Osteocyte (in vitro differentiated cells): ENCODE measurements at regions not wholly inside any gene's neighbourhood (a gene's known extent, or its start where the extent isn't known, plus 50 kb on each side); places are given as distances from the start of the nearest gene placed in this dataset.

Experiments
- DNase-seq: peaks from one replicate; pipeline ENCODE4 v3.0.0; 2021; ENCODE audit warnings: mixed read lengths; ENCODE audit not compliant: unreplicated experiment; ENCODE audit errors: extremely low spot score
- H3K27ac Mint-ChIP-seq: one replicate; pipeline ENCODE4 v1.8.0; 2021; ENCODE audit warnings: mild to moderate bottlenecking, mixed read lengths; ENCODE audit not compliant: unreplicated experiment
- H3K27me3 Mint-ChIP-seq: one replicate; pipeline ENCODE4 v1.8.0; 2021; ENCODE audit warnings: mixed read lengths; ENCODE audit not compliant: unreplicated experiment
- H3K36me3 Mint-ChIP-seq: one replicate; pipeline ENCODE4 v1.8.0; 2021; ENCODE audit warnings: mixed read lengths; ENCODE audit not compliant: unreplicated experiment
- H3K4me1 Mint-ChIP-seq: one replicate; pipeline ENCODE4 v1.8.0; 2021; ENCODE audit warnings: mixed read lengths; ENCODE audit not compliant: unreplicated experiment
- H3K4me3 Mint-ChIP-seq: one replicate; pipeline ENCODE4 v1.8.0; 2021; ENCODE audit warnings: mild to moderate bottlenecking, moderate library complexity, mixed read lengths; ENCODE audit not compliant: unreplicated experiment
- H3K9me3 Mint-ChIP-seq: one replicate; pipeline ENCODE4 v1.8.0; 2021; ENCODE audit warnings: mixed read lengths; ENCODE audit not compliant: unreplicated experiment
- TF ChIP-seq, protein P1 (sequence below): fragments of 200-600 bp; sonication (generic); IDR thresholded peaks from 2 replicates; pipeline ENCODE4 v1.5.0; 2021; ENCODE audit warnings: antibody characterized with exemption, mild to moderate bottlenecking, moderate library complexity

DNA sequence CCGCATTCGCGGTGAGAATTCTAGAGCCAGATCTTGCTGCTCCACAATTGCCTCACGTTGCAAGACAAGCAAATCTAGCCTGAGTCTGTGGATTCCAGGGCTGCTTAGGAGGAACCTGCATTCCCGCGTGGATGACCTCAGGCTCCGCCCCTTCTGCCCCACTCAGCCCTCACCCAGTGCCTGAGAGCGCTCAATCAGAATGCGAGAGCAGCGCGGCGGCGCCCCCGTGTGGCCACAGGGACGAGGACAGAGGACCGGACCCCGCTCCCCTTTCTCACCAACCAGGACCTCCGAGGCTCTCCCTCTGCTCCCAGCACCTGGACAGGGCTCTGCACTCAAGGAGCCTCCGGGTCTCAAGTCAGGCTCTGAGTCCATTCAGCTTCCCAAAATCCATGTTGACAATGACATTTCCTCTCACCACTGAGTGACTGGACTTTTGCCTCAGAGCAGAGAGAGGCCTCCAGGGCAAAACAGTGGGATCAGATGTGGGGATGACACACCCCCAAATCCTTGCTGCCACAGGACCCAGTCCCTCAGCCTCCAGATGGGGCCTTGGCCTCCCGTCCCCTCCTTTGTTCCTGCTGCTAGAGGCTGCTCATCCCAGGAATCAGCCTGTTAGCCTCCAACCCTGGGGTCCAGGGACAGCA, 52.0 kb downstream of the RPP21 start:
- no peaks in the 10 kb centered on the region for H3K4me1 Mint-ChIP-seq
- H3K36me3 Mint-ChIP-seq: no peaks in the 10 kb centered on the region
- DNase-seq: peak; percentile 93
- H3K9me3 Mint-ChIP-seq: no peaks in the 10 kb centered on the region
- no peak overlapping the region for H3K27ac Mint-ChIP-seq
- TF ChIP-seq, protein P1, sequence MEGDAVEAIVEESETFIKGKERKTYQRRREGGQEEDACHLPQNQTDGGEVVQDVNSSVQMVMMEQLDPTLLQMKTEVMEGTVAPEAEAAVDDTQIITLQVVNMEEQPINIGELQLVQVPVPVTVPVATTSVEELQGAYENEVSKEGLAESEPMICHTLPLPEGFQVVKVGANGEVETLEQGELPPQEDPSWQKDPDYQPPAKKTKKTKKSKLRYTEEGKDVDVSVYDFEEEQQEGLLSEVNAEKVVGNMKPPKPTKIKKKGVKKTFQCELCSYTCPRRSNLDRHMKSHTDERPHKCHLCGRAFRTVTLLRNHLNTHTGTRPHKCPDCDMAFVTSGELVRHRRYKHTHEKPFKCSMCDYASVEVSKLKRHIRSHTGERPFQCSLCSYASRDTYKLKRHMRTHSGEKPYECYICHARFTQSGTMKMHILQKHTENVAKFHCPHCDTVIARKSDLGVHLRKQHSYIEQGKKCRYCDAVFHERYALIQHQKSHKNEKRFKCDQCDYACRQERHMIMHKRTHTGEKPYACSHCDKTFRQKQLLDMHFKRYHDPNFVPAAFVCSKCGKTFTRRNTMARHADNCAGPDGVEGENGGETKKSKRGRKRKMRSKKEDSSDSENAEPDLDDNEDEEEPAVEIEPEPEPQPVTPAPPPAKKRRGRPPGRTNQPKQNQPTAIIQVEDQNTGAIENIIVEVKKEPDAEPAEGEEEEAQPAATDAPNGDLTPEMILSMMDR: peak; percentile 92
- peaks cover 68% of the 10 kb centered on the region for H3K27me3 Mint-ChIP-seq
- H3K4me3 Mint-ChIP-seq: no peak overlapping the region

DNA sequence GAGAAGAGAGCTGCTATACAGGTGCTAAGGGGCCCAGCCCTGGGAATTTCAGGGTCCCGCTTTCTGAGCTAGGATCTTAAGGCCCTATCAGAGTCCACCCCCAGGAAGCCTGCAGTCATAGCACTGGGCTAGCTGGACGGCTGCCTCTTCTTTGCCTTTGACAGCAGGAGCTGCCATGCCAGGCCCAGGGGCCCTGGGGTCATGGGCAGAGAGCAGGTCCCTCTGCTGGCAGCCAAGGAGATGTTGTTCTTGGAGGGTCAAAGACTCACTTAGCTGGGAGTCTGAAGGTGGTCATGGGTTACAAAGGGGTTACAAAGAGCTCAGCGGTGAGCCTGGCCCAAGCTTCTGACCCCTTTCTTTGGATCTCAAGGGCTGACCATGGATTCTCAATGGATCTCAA, 52.7 kb downstream of the RPP21 start:
- H3K4me3 Mint-ChIP-seq: no peak overlapping the region
- TF ChIP-seq, protein P1: no peak
- DNase-seq: no peak
- no peaks in the 10 kb centered on the region for H3K9me3 Mint-ChIP-seq
- H3K27ac Mint-ChIP-seq: no peak overlapping the region
- no peaks in the 10 kb centered on the region for H3K36me3 Mint-ChIP-seq
- peaks cover 75% of the 10 kb centered on the region for H3K27me3 Mint-ChIP-seq
- no peaks in the 10 kb centered on the region for H3K4me1 Mint-ChIP-seq

DNA sequence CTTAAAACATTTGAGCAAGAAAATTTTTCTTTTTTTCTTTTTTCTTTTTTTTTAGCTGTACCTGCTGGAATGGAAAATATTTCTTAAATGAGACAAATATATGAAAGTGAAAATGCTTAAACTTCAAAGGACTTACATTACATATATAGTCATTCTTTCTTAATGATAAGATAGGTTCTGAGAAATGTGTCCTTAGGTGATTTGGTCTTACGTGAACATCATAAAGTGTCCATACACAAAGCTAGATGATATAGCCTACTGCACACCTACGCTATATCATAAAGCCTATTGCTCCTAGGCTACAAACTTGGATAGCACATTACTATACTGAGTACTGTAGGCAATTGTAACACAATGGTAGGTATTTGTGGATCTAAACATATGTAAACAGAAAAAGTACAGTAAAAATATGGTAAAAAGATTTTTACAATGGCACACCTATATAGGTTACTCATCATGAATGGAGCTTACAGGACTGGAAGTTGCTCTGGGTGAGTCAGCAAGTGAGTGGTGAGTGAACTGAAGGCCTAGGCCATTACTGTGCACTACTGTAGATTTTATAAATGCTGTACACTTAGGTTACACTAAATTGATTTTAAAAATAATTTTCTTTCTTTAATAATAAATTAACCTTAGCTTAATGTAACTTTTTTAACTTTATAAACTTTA, 54.6 kb downstream of the RPP21 start:
- Mint-ChIP-seq H3K4me3 (no peak overlapping the region), H3K36me3 (no peaks in the 10 kb centered on the region), H3K9me3 (no peaks in the 10 kb centered on the region), H3K4me1 (no peaks in the 10 kb centered on the region), H3K27me3 (peaks cover 75% of the 10 kb centered on the region), H3K27ac (no peak overlapping the region)
- no peak for DNase-seq
- TF ChIP-seq, protein P1: no peak

DNA sequence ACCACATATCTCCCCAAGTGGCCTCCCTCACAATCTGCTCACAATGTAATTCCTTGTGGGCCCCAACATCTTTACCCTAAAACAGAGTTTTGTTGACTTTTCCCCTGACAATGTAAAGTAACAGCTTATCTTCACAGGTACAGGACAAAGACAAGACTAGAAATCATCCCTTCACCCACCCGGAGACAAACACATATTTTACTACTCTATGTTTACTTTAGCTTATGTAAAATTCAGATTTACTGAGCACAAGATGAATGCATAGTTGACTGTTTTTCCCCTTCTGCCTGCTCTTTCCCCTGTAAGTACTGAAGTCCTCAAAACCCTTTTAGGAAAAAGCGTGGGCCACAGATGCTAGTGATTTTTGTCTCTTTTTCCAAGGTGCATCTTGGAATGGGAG, 61.0 kb downstream of the RPP21 start:
- H3K9me3 Mint-ChIP-seq: peaks cover 17% of the 10 kb centered on the region
- no peaks in the 10 kb centered on the region for H3K36me3 Mint-ChIP-seq
- no peak overlapping the region for H3K4me3 Mint-ChIP-seq
- TF ChIP-seq, protein P1: no peak
- no peak for DNase-seq
- no peak overlapping the region for H3K27ac Mint-ChIP-seq
- no peaks in the 10 kb centered on the region for H3K4me1 Mint-ChIP-seq
- H3K27me3 Mint-ChIP-seq: peaks cover 77% of the 10 kb centered on the region

DNA sequence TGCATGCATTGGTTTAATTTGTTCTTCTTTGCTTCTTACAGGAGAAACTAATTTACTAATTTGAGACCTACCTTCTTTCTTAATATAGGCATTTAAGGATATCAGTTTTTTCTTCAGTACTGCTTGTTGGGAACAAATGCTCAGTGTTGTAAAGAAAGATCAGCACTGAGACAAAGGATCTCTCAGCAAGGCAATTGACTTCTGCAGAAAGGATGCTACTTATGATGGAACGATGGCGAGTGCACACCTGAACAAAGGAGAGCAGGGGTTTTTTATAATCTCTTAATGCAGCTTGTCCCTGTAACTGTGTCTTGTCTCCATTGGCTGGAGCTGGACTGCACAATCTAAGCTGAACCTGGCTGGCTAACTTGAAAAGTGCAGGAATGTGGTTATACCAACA, 64.2 kb downstream of the RPP21 start:
- peaks cover 78% of the 10 kb centered on the region for H3K27me3 Mint-ChIP-seq
- no peak overlapping the region for H3K27ac Mint-ChIP-seq
- H3K4me3 Mint-ChIP-seq: no peak overlapping the region
- peaks cover 17% of the 10 kb centered on the region for H3K9me3 Mint-ChIP-seq
- TF ChIP-seq, protein P1: no peak
- no peak for DNase-seq
- no peaks in the 10 kb centered on the region for H3K36me3 Mint-ChIP-seq
- peaks cover 5% of the 10 kb centered on the region for H3K4me1 Mint-ChIP-seq
